H7 (cell line): ENCODE measurements at regions not wholly inside any gene's neighbourhood (a gene's known extent, or its start where the extent isn't known, plus 50 kb on each side); places are given as distances from the start of the nearest gene placed in this dataset.

Experiments used
- DNase-seq: peaks from one replicate; pipeline ENCODE4 v3.0.0; 2012
- H3K27me3 ChIP-seq: 2 replicates; pipeline ENCODE4 v1.6.0; 2011; ENCODE audit warnings: mild to moderate bottlenecking, low read length; ENCODE audit not compliant: control insufficient read depth, insufficient read depth
- H3K36me3 ChIP-seq: replicated peaks from 2 replicates; pipeline ENCODE4 v1.5.1; 2011; ENCODE audit warnings: low read length; ENCODE audit not compliant: control insufficient read depth, insufficient read depth
- H3K4me3 ChIP-seq: 2 replicates; pipeline ENCODE4 v1.5.1; 2011; ENCODE audit warnings: low read depth, mild to moderate bottlenecking, control low read depth, low read length, moderate library complexity; ENCODE audit not compliant: insufficient read depth

- peak; percentile 10 for DNase-seq
- Histone ChIP-seq H3K27me3 (no peaks in the 10 kb centered on the region; the same call in 1 of the 2 replicates), H3K36me3 (no peaks in the 10 kb centered on the region)
These were observed 203.6 kb downstream of the RAB11FIP4 start for GRCh38 chr17:31595076-31595475.

GRCh38 chr17:31594416-31594815 is 202.9 kb downstream of the RAB11FIP4 start:
- no peak overlapping the region for H3K4me3 ChIP-seq
- H3K36me3 ChIP-seq = no peaks in the 10 kb centered on the region
- no peaks in the 10 kb centered on the region; the same call in 1 of the 2 replicates for H3K27me3 ChIP-seq
- DNase-seq = peak; percentile 11

More at GRCh38 chr17:31595076-31595475, 203.6 kb downstream of the RAB11FIP4 start:
- H3K4me3 ChIP-seq = no peak overlapping the region

- Histone ChIP-seq H3K27me3 (no peaks in the 10 kb centered on the region; the same call in 1 of the 2 replicates), H3K36me3 (no peaks in the 10 kb centered on the region), H3K4me3 (no peak overlapping the region)
- DNase-seq = no peak
These were observed 202.3 kb downstream of the RAB11FIP4 start for GRCh38 chr17:31593806-31594205.

- Histone ChIP-seq H3K27me3 (no peaks in the 10 kb centered on the region; the same call in 1 of the 2 replicates), H3K36me3 (no peaks in the 10 kb centered on the region), H3K4me3 (no peak overlapping the region)
- DNase-seq = no peak
These were observed 200.4 kb downstream of the RAB11FIP4 start for GRCh38 chr17:31591924-31592323.

GRCh38 chr17:31588512-31588911 is 197.0 kb downstream of the RAB11FIP4 start:
- no peak for DNase-seq
- no peaks in the 10 kb centered on the region for H3K27me3 ChIP-seq
- H3K4me3 ChIP-seq = no peak overlapping the region
- no peaks in the 10 kb centered on the region for H3K36me3 ChIP-seq

GRCh38 chr17:31588034-31588433 is 196.6 kb downstream of the RAB11FIP4 start:
- Histone ChIP-seq H3K4me3 (no peak overlapping the region), H3K36me3 (no peaks in the 10 kb centered on the region), H3K27me3 (no peaks in the 10 kb centered on the region)
- no peak for DNase-seq
